Right cardiac atrium (tissue), 5 donors: ENCODE measurements at regions not wholly inside any gene's neighbourhood (a gene's known extent, or its start where the extent isn't known, plus 50 kb on each side); places are given as distances from the start of the nearest gene placed in this dataset.

ENCODE experiments used
- ATAC-seq, 2 donors: fragments of 200-7000 bp; cut with Tn5 transposase; one replicate each; pipeline versions ENCODE4 v1.8.0 to v1.9.1; 2020; ENCODE audit warnings: moderate library complexity in 2 of 2, mild to moderate bottlenecking in 1 of 2
- DNase-seq, 3 donors: peaks; one replicate each; pipeline ENCODE4 v3.0.0-alpha.2; 2020
- H3K27ac ChIP-seq: one replicate; pipeline ENCODE4 v1.5.1; 2013; ENCODE audit warnings: mild to moderate bottlenecking, low read length, control low read depth, moderate library complexity
- H3K27me3 ChIP-seq: one replicate; pipeline ENCODE4 v1.6.1; 2013; ENCODE audit not compliant: control insufficient read depth, insufficient read depth
- H3K4me1 ChIP-seq: one replicate; pipeline ENCODE4 v1.6.1; 2013; ENCODE audit warnings: low read length; ENCODE audit not compliant: control insufficient read depth, insufficient read depth
- H3K4me3 ChIP-seq: one replicate; pipeline ENCODE4 v1.5.1; 2013; ENCODE audit warnings: low read length, control low read depth
- H3K9me3 ChIP-seq: one replicate; pipeline ENCODE4 v1.6.1; 2013; ENCODE audit warnings: low read length; ENCODE audit not compliant: control insufficient read depth
- WGBS: extraction: QIAGEN DNeasy Blood & Tissue Kit; methylation state at CpG from one replicate; pipeline ENCODE4 v1.1.7; 2013; 5-methylcytosine and 5-hydroxymethylcytosine counted together
- intact Hi-C, 4 donors: fragments of 100-400 bp; cut with DNase I; formaldehyde crosslinking; loops; one replicate each; pipeline versions ENCODE4 v1.11.0 to v1.14.0; 2022 to 2023
- donor health status: healthy with polysubstance abuse.
- donor health status: DM: no; HTN: yes; CAD: no.
- donor health status: DM: no; HTN: no; CAD: no.
- donor health status: DM: no; HTN: yes; CAD: no; lungs with severe emphysema.
- donor health status: DM: yes; HTN: yes; CAD: no.

- intact Hi-C loops: no loop called here
- no peak overlapping the region for H3K4me3 ChIP-seq
- peak in 1 of 3 donors; percentile 37 for DNase-seq
- H3K27me3 ChIP-seq: no peaks in the 10 kb centered on the region
- H3K9me3 ChIP-seq: no peaks in the 10 kb centered on the region
- 48% methylated on average over 5 of the region's 5 CpGs for WGBS
- H3K27ac ChIP-seq: no peak overlapping the region
- no peaks in the 10 kb centered on the region for H3K4me1 ChIP-seq
- peak in 1 of 2 donors; percentile 47 for ATAC-seq
Observed at GRCh38 chr14:53355581-53356112, 202.5 kb upstream of the DDHD1 start.

- Histone ChIP-seq H3K4me1 (no peaks in the 10 kb centered on the region), H3K27ac (no peak overlapping the region), H3K9me3 (no peaks in the 10 kb centered on the region), H3K4me3 (no peak overlapping the region), H3K27me3 (no peaks in the 10 kb centered on the region)
- intact Hi-C loops: no loop called here
- ATAC-seq (no peak), DNase-seq (no peak)
Observed at GRCh38 chr14:53354336-53354735, 201.2 kb upstream of the DDHD1 start.

- no peak overlapping the region for H3K4me3 ChIP-seq
- intact Hi-C loops: no loop called here
- no peaks in the 10 kb centered on the region for H3K27me3 ChIP-seq
- no peaks in the 10 kb centered on the region for H3K9me3 ChIP-seq
- no peak for ATAC-seq
- no peak overlapping the region for H3K27ac ChIP-seq
- H3K4me1 ChIP-seq: no peaks in the 10 kb centered on the region
- no peak for DNase-seq
Observed at GRCh38 chr14:53350866-53351265, 197.7 kb upstream of the DDHD1 start.

- no peak for ATAC-seq
Observed at GRCh38 chr14:53350429-53350828, 197.3 kb upstream of the DDHD1 start.

GRCh38 chr14:53346988-53347387 lies 193.9 kb upstream of the DDHD1 start:
- 61% methylated on average over 3 of the region's 3 CpGs for WGBS
- no peak for DNase-seq
- Histone ChIP-seq H3K4me1 (no peaks in the 10 kb centered on the region), H3K9me3 (no peaks in the 10 kb centered on the region), H3K27me3 (no peaks in the 10 kb centered on the region), H3K27ac (no peak overlapping the region), H3K4me3 (no peak overlapping the region)
- no peak for ATAC-seq
- intact Hi-C loops: no loop called here

More at GRCh38 chr14:53350429-53350828, 197.3 kb upstream of the DDHD1 start:
- DNase-seq: no peak
- Histone ChIP-seq H3K4me1 (no peaks in the 10 kb centered on the region), H3K27ac (no peak overlapping the region), H3K27me3 (no peaks in the 10 kb centered on the region), H3K9me3 (no peaks in the 10 kb centered on the region), H3K4me3 (no peak overlapping the region)
- WGBS: 84% methylated on average over 2 of the region's 2 CpGs
- intact Hi-C loops: no loop called here

GRCh38 chr14:53341324-53341723 lies 188.2 kb upstream of the DDHD1 start:
- DNase-seq (no peak), ATAC-seq (no peak)
- Histone ChIP-seq H3K9me3 (no peaks in the 10 kb centered on the region), H3K27ac (no peak overlapping the region), H3K4me1 (no peaks in the 10 kb centered on the region), H3K4me3 (no peak overlapping the region), H3K27me3 (no peaks in the 10 kb centered on the region)
- WGBS: 86% methylated on average over 4 of the region's 4 CpGs
- intact Hi-C loops: no loop called here

- intact Hi-C loops: no loop called here
- no peak for ATAC-seq
- WGBS: 67% methylated on average over 5 of the region's 5 CpGs
Observed at GRCh38 chr14:53338192-53338591, 185.1 kb upstream of the DDHD1 start.

GRCh38 chr14:53336729-53337128 lies 183.6 kb upstream of the DDHD1 start:
- Histone ChIP-seq H3K27ac (no peak overlapping the region), H3K27me3 (no peaks in the 10 kb centered on the region), H3K4me3 (no peak overlapping the region), H3K4me1 (no peaks in the 10 kb centered on the region), H3K9me3 (no peaks in the 10 kb centered on the region)
- DNase-seq (no peak), ATAC-seq (no peak)
- intact Hi-C loops: no loop called here
- 95% methylated on average over 3 of the region's 3 CpGs for WGBS

More at GRCh38 chr14:53338192-53338591, 185.1 kb upstream of the DDHD1 start:
- Histone ChIP-seq H3K4me1 (no peaks in the 10 kb centered on the region), H3K4me3 (no peak overlapping the region), H3K27ac (no peak overlapping the region), H3K9me3 (no peaks in the 10 kb centered on the region), H3K27me3 (no peaks in the 10 kb centered on the region)
- DNase-seq: no peak

- H3K9me3 ChIP-seq: no peaks in the 10 kb centered on the region
- intact Hi-C loops: no loop called here
- no peaks in the 10 kb centered on the region for H3K4me1 ChIP-seq
- DNase-seq: no peak
- no peak overlapping the region for H3K4me3 ChIP-seq
- H3K27ac ChIP-seq: no peak overlapping the region
- WGBS: 91% methylated on average over 2 of the region's 2 CpGs
- H3K27me3 ChIP-seq: no peaks in the 10 kb centered on the region
- no peak for ATAC-seq
Observed at GRCh38 chr14:53333809-53334208, 180.7 kb upstream of the DDHD1 start.

- H3K27me3 ChIP-seq: no peaks in the 10 kb centered on the region
- H3K4me1 ChIP-seq: peaks cover 2% of the 10 kb centered on the region
- intact Hi-C loops: no loop called here
- ATAC-seq (no peak), DNase-seq (no peak)
- no peak overlapping the region for H3K4me3 ChIP-seq
- 27% methylated on average over 1 of the region's 1 CpG for WGBS
- no peaks in the 10 kb centered on the region for H3K9me3 ChIP-seq
- H3K27ac ChIP-seq: no peak overlapping the region
Observed at GRCh38 chr14:53331921-53332320, 178.8 kb upstream of the DDHD1 start.

GRCh38 chr14:53331247-53331646 lies 178.1 kb upstream of the DDHD1 start:
- Histone ChIP-seq H3K27me3 (no peaks in the 10 kb centered on the region), H3K4me3 (no peak overlapping the region), H3K4me1 (peaks cover 2% of the 10 kb centered on the region), H3K27ac (no peak overlapping the region), H3K9me3 (no peaks in the 10 kb centered on the region)
- intact Hi-C loops: no loop called here
- DNase-seq (no peak), ATAC-seq (no peak)
- WGBS: 89% methylated on average over 1 of the region's 1 CpG

- peaks cover 2% of the 10 kb centered on the region for H3K4me1 ChIP-seq
- intact Hi-C loops: no loop called here
- 70% methylated on average over 3 of the region's 3 CpGs for WGBS
- no peaks in the 10 kb centered on the region for H3K9me3 ChIP-seq
- DNase-seq (no peak), ATAC-seq (no peak)
- H3K27me3 ChIP-seq: no peaks in the 10 kb centered on the region
- no peak overlapping the region for H3K27ac ChIP-seq
- H3K4me3 ChIP-seq: no peak overlapping the region
Observed at GRCh38 chr14:53330441-53330840, 177.3 kb upstream of the DDHD1 start.
